T-helper 22 cell (primary cell): ENCODE measurements at regions not wholly inside any gene's neighbourhood (a gene's known extent, or its start where the extent isn't known, plus 50 kb on each side); places are given as distances from the start of the nearest gene placed in this dataset.

Experiments used
- DNase-seq: peaks from one replicate; pipeline ENCODE4 v3.0.0-alpha.2; 2020; ENCODE audit warnings: low read depth

DNA sequence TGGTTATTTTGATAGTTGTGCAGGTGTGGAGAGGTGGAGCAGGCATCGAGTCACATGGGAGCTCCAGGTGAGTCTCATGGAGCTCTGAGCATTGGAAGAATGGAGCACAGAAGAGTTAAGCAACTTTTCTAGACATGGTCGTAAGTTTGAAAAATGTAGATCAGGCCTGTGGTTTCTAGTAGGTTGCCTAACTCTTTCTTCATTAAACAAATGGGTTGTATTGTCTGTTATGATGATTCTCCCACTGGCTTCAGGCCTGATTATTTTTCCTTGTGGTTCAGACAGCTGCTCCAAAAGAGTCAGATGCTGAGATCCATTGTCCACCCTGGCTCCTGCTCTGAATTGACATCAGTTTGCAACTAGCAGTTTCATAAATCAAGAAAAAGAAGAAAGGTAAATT lies 80.3 kb upstream of the RPS23 start:
- DNase-seq = no peak

DNA sequence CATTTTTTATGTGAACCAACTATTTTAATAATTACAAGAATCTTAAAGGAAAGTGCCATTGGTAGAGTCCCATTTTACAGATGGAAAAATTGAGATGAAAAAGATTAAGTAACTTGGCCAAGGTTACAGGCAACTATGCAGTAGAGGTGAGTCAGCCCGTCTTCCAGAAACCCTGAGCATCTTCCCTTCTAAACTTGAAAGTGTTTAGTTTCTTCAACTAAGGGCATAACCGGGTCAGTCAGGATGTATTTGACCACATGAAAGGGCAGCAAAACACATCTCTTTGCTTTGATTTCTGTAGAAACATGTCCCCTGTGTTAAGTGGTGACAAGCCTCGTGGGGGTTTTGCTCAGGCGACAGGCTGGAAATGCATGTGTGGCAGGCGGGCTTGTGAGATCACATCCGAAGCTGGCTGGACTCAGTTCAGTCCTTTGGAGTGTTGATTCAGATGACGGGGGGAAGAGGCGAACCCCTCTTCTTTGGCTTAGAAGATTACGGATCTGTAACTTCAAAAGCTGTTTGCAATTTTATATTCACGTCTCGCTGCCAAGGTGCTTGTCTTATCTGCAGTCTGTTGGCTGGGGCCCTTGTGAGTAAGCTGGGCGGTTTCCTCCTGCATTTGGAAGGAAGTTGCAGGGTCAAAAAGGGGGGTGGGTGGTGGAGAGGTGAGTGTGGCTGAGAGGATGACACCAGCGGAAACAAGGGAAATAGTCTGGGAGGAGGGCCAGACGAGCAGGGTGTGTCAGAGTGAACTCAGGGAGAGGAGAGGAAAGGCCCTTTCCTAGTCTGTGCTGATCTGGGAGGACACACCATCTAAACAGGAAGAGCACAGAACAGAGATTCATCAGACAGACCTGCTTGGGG lies 78.9 kb upstream of the RPS23 start:
- peak; percentile 81 for DNase-seq

DNA sequence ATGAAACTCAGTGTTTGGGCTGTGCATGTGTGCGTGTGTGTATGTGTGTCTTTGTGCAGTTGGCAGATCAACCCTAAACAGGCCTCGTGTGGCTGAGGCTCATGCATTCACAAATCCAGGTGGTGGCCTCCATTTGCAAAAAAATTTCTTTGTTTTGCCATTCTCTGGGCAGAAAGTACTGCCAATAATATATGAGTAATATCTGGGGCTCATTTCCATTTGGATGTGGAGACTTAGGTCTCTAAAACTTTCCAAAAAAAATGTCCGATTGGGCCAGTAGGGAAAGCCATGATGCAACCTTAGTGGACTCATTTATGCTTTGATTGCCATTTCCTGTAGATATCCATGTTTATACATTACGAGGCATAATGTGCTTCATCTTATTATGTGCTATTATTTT lies 77.9 kb upstream of the RPS23 start:
- DNase-seq = no peak

DNA sequence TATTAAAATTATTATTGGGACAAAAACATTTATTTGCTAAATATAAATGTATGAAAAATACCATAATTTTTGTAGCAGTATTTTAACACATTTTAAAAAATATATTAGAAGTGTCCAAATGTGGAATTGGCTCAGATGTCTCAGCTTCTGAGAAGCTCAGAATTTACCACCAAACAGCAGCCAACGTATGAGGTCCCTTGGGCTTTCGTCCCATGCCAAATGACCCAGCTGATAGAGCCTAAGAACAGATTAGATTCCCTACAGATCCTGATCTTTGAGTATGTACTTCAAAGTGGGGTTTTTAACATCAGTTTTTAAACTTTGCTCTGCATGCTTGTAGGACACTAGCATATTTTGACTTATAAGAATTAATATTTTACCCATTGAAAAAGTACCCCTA lies 77.3 kb upstream of the RPS23 start:
- no peak for DNase-seq

DNA sequence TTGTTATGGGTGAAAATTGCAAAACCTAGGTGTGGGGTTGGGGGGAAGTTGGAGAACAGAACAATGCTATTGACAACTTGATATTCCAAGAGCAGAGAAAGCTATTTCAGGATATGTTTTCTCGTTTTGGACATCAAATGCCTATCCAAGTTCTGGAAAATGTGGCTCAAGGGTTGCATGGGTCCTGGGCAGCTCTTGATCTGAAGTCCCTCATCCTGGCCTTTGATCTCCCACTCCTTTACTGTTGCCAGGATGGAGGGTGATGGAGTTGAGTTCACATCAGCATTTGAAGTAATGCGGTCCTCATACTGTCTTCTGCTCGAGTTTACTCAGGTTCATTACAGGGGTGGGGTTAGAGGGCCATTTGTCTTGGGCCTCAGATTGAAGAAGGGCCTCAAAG lies 76.9 kb upstream of the RPS23 start:
- no peak for DNase-seq

DNA sequence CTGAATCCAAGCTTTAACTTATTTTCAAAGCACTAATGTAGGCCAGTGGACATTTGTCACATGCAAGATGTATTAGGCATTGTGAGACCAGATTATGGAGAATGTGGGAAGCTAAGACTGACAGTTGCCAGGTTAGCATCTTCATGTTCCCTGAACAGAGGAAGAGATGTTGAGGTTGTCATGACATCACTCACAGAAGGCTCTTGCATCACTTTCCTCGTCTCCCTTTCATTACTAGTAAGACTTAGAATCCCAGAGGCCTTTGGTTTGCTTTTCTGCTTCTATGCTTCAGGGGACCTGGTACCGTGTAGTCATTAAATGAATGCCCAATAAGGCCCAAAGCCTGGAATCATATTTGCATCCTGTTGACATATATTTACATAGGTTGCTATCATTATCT lies 76.4 kb upstream of the RPS23 start:
- no peak for DNase-seq

DNA sequence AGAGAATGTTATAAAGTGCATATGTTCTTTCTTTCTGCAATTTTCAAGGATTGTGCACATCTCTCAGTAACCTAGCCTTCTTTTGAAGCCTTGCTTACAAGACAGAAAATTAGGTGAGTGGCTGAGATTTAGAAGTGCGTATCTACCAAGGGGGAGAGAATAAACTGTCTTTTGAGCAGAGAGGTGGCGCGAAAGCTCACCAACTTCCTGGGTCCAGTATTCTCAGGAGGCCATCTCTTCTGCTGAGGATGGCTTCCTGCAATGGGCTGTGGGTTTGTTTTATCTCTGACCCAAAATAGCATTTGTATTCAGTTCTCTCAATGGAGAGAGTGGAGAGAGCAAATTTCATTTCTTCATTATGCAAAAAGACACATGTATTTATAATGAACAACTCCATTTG lies 75.4 kb upstream of the RPS23 start:
- DNase-seq = no peak

DNA sequence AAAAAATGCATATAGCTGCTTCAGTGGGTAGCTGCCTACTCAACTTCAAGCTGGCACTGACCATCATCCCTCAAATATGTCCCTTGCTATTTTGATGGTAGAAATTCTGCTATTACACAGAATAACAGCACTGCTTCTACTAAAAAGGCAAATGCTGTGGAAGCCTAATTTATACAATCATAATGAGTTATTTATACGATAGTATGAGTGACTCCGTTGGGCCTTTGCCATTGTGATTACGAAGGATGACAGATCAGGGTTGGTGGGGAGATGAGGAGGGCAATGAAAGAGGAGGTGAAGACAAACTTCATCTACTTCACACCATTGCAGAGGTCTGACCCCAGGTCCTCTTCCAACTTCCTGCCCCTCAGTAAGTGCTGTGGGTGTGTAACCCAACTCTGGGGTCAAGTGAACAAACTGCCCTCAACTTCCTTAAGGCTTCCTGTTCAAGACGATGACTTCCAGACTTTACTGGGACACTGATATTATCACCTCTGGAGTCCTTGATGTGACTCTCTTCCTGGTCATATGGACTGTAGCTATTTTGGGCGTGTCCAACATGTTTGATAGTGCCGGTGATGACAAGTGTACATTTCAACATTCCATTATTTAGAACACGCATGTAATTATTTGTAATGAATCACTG lies 74.1 kb upstream of the RPS23 start:
- no peak for DNase-seq

DNA sequence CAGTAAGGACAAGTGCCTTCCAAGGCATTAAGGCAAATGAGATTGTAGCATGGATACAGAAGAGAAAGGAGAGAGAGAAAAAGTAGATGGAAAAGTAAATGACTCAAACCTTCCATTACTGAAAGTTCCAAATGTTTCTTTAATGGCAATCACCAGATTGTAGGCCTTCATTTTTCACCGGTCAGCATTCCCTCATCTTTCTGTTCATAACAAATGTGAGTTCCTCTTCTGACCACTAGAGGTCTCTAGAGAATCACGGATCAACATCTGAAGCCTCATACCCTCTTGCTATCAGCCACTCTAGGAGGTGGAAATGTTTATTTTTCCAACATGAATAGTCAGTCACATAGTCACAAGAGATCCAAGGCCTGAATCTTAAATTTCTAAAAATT lies 73.6 kb upstream of the RPS23 start:
- no peak for DNase-seq

DNA sequence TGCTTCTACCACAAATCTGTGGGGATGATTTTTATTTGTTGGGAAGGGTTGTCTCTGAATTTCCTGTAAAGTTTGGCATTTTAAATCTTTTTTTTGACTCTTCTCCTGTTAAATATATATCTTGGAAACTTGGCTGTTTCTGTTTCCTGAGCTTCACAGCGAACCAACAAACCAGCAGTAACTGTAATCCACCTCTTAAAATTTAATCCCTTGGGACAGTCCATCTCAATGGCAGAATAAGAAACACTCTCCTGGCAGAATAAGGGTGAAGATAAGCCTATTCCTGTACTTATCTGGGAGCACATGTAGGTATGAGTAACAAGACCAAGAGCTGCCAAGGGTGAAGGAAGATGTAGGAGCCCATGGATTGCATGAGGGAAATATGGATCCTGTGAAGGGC lies 73.1 kb upstream of the RPS23 start:
- DNase-seq = no peak

DNA sequence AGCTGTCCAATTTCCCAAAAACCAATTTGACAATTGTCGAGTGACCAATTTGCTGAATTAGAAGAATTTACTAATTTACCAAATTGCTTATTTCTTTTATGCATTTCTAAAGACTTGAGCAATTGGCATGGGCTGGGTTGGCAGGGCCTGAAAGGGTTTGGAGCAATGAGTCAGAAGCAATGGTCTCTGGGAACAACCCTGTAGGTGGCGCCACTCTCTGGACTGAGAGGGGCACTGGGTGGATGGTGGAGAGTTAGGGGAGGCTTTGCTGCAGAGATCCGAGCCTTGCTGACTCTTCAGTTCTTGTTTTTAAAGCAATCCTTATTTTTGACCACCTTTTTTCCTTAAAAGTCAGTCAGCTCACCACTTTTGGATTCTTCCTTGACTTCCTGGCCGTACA lies 71.5 kb upstream of the RPS23 start:
- DNase-seq = no peak

DNA sequence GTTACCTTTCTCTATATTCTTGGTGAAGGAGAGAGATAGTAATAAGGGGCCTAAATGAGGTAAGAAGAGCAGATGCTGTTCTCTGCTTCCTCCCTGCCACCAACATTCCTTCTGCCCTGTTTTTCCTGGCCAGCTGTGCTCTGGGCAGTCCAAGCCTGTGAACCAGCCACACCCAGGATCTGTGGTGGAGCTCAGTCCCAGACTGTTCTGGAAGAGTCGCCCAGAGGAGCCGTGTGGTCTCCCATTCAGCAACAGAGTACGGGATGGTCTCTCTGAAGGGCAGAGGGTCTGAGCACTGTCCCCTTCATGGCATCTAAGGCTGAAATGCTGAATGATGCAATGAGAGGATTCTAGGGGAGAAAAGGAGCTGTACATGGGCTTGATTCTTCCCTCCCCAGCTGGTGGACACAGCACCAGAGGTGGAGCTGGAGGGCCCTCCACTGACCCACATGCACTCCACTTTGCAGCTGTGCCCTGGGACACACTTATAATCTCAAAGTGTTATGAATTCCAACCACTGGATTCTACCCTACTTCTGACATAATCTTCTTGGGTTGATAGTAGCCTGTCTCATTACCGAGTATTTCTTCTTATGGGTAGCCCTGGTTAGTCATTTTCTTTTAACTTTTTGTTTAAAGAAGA lies 70.8 kb upstream of the RPS23 start:
- no peak for DNase-seq

DNA sequence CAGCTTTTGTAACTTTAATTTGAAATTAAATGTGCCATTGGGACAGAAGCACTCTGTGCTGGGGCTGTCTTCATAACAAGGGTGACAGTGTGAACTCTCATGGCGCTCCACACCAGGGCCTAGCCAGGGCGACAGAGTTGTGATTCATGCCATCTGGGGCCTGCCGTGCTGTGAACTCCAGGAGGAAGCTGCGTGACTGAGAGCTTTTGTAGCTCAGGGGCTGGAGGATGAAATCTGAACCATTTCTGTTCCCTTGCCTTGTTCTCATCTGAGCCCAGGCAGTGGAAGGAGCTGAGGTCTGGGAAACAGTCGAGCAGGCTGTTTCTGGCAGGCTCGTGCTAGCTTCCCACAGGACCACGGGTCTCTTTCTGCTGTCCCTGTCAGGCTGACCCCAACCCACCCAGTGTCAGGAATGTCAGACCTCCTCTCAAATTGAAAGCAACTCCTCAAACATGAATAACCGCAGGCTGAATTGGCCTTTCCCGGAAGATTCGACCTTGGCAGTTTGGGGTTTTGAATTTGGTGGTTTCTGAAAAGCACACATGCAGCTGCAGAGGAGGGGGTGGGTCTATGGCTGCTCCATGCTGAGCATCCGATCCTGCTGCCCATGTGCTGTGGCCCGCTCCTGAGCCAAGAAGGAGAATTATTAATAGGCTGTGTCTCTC lies 69.2 kb upstream of the RPS23 start:
- no peak for DNase-seq

DNA sequence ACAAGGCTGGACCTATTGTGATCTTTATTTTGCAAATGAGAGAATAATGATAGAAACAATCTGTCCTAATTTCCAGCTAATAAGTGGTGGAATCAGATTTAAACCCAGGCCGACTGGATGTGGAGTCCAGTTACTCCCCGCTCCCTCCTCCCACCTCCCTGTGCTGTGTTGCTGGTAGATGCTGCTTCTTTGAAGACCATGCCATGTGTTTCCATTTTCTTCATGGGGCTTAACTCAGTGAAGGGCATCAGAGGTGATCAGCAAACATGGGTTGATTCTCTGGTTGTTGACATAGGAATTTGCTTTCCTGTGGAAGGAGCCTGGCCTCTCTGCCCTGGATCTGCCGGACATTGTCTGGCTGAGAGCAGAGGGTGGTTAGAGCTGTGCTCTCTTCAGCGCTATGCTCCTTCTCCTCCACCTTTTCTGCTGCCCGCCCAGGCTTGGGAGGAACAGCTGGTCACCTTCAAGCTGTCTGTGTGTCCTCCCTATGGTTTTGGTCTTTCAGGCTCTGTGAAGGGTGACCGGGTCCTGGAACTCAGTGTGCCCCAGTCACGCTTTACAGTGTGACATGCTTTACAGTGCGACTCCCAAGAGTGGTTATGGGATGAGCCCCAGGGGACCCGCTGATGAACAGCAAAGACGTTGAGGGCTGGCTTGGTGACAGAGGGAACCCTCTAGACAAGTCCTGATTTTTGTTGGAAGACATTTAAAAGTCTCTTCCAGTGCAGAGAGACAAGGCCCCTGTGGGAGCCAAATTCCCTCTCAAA lies 68.4 kb upstream of the RPS23 start:
- DNase-seq = no peak

DNA sequence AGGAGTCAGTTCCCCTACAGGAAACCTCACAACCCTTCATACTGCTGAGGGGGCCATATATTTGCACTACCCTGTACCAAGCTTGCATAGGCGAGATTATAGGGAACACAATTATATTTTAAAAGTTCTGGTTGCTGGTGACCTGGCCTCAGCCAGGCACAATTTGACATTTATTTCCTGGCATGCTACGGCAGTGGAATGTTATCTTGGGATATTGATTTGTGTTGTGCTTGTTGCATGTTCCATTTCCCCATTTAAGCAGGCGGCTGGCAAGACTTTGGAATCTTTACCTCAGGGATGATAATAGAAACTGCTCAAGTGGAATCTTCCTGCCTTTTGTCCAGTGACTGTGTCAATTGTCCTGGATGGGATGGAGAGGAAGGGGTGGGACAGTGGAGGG lies 67.0 kb upstream of the RPS23 start:
- DNase-seq = no peak

DNA sequence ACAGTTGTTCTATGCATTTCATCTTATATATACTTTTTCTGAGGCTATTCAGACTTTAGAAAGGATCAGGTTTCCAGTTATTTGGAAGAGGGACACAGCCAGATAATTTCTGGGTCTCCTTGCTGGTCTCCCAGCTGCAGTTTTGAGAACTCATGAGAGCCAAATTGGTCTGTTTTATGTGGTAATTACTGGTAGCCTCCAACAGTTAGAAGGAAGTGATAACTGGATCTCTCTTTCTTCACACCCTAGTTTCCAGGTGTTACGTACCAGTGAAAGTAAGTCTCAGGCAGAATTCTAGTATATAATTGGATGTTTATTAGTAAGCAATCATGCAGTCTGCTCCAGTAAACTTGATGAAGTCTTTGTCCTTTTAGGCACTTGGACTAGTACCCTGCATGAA lies 63.2 kb upstream of the RPS23 start:
- no peak for DNase-seq

DNA sequence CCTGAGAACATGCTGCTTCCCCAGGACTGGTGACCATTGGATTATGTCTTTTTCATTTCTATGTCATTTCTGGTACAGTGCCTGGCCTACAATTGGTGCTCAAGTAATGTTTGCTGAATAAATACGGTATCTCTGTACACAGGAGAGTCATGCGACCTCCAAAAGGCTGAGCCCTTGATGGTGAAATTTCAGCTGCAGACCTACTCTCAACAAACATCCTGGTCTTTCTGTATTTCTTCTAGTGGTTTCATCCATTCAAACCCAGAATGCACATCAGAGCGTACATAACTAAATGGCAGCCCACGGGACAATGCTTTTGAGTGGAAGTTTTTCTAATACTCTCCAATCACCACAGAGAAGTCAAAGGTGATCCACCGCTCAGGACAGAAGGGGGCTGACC lies 62.6 kb upstream of the RPS23 start:
- DNase-seq = no peak

DNA sequence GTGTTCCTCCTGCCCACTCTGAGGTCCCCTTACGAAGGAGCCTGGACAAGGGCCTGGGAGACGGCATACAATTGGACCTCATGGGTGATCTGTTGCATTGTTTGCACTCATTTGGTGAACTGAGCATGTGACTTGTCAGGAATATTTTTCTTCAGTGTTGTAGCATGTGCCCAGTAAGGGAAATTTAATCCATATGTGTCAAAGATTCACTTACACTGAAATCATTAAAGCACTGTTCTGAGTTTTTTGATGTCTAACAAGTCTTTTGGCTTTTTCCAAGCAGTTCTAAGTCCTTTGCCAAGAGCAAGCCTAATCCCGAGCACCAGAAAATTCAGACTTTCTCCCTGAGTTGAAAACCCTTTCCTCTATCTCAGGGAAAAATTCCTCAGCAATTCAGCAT lies 61.6 kb upstream of the RPS23 start:
- DNase-seq = no peak

DNA sequence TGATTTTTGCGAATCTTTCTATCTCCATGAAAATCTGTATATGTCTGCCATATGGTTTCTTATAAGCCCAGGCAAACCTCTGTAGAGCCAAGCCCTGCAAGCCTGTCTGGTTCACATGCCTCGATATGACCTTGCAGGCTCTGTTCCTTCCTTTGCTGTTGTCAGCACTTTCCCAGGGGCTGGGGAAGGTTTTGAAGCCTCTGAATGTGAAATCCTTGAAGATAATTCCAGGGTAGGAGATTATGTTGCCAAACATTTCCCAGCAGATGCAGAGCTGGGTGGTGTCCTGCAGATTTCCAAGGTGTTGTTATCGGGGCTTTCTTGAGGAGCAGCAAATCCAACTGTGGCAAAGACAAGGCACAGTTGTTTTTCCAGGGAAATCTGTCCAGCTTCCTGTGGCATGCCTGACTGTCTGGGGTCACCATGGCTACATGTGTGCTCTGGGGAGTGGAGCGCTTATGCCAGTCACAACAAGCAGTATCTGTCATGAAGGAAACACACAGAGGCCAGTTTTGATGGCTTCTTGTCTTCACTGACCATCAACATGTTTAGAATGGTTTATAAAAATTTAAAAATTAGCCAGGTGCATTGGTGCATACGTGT lies 60.7 kb upstream of the RPS23 start:
- DNase-seq = no peak

DNA sequence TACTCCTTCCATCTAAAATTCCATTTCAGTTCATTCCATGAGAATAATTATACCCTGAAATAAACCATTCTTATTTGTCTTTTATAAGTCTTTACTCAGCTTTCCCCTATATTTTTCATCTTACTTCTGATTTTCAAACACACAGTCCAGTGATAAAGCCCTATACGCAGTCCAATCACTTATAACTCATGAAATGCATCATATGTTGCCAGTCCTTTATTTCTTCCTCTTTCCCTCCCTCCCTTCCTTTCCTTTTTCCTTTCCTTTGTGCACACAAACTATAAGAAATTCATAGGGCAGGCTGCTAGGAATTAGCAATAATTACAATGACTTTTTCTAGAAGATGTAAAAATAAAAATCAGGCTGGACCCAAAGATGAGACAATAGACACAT lies 58.8 kb upstream of the RPS23 start:
- DNase-seq = no peak

DNA sequence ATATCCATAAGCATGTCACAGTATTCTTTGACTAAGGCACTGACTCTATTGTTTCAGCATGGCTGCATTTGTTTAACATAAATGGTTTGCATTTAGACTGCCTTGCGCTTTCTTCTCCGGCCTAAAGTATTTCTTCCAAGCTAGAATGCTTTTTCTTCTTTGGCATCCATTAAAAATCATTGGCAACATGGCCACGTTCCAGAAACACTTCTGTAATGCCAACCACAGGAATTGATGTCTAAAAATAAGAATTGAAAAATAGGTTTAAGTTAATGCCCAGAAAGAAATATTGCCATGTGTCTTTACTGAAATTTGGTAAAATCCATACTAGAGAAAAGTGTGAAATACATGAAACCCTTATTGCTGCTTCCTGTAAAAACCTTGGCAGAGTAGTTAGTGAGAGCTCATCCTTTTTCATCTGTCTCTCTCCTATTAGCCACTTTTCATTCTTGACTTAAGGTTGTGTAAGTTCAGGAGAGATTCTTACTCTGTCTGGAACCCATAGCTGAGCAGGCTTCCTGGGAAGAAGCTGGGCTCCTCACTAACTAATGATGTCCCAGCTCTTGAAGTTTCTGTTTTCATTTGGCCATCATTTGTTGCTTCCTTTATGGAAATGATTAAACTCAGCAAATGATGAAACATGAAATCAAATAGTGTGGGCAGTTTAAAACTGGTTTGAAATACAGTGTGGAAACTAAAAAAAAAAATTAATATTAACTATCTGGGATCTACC lies 58.2 kb upstream of the RPS23 start:
- DNase-seq = no peak
